ENCODE measurements at regions not wholly inside any gene's neighbourhood (a gene's known extent, or its start where the extent isn't known, plus 50 kb on each side); places are given as distances from the start of the nearest gene placed in this dataset.

DNA sequence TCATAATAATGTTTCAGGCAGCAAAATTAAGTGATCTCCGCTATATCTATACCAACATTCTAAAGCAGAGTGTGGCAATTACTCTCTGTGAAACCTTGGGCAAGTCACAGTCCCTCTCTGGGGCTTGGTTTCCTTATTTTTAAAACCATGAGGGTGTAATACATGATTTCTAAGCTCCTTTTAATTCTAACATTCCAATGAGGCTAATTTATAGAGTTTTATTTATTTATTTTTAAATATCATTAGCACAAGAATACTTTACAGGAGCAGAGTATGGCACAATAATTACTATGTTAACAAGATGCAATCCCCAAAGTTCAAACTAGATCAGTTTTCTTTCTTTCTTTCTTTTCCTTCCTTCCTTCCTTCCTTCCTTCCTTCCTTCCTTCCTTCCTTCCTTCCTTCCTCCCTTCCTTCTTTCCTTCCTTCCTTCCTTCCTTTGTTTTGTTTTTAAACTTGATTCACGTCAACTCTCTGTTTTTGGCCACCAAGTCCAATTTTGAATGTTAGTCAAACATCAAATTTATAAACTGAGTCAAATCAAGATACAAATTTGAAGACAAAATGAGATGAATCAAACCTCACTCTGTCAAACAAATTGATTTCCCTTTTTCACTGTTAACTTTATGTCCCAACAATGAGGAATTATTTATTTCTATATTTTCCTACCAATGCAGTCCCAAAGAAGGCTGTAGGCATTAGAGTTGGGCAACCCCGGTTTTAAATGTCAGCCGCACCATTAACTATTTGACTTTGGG, 50.2 kb upstream of the GPR174 start:
- Mint-ChIP-seq H3K27ac (no peak overlapping the region), H3K9me3 (peaks cover 29% of the 10 kb centered on the region), H3K27me3 (ENCODE audit: low read depth, poor library complexity) (no peaks in the 10 kb centered on the region), H3K36me3 (ENCODE audit: low read depth) (no peaks in the 10 kb centered on the region), H3K4me3 (no peak overlapping the region), H3K4me1 (no peaks in the 10 kb centered on the region)
- TF ChIP-seq, protein P1, sequence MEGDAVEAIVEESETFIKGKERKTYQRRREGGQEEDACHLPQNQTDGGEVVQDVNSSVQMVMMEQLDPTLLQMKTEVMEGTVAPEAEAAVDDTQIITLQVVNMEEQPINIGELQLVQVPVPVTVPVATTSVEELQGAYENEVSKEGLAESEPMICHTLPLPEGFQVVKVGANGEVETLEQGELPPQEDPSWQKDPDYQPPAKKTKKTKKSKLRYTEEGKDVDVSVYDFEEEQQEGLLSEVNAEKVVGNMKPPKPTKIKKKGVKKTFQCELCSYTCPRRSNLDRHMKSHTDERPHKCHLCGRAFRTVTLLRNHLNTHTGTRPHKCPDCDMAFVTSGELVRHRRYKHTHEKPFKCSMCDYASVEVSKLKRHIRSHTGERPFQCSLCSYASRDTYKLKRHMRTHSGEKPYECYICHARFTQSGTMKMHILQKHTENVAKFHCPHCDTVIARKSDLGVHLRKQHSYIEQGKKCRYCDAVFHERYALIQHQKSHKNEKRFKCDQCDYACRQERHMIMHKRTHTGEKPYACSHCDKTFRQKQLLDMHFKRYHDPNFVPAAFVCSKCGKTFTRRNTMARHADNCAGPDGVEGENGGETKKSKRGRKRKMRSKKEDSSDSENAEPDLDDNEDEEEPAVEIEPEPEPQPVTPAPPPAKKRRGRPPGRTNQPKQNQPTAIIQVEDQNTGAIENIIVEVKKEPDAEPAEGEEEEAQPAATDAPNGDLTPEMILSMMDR (IDR thresholded peaks at IDR 0.05): no peak
- no peak for DNase-seq
